Left renal pelvis (tissue), 4 donors: ENCODE measurements at regions not wholly inside any gene's neighbourhood (a gene's known extent, or its start where the extent isn't known, plus 50 kb on each side); places are given as distances from the start of the nearest gene placed in this dataset.
"Not testable (repeated sequence)": the region's sequence is repeated elsewhere in the genome, so short reads cannot be mapped to it uniquely, and the experiment has no call there.

Experiments
- DNase-seq, 4 donors: peaks; one replicate each; pipeline ENCODE4 v3.0.0-alpha.2; 2013; ENCODE audit warnings: low read depth in 4 of 4, low spot score in 3 of 4

DNA sequence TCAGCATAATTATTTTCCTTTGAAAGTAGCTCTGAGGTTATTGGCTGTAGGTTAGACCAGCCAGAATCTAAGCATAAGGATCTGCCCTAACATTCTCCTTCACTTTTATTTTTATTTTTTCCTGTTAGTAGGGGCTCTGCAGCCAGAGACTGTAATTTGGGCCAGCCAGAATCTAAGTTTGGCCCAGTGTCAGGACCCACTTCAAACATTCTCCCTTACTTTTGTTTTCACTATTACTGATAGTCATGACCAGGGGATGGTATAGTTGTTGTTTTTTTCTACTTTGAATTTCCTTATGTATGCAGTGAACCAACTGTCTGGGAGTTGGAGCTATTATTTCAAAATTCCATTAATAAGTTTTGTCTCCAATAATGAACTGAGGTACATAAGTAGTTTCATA is 121.0 kb upstream of the MBNL1 start:
- no peak for DNase-seq

DNA sequence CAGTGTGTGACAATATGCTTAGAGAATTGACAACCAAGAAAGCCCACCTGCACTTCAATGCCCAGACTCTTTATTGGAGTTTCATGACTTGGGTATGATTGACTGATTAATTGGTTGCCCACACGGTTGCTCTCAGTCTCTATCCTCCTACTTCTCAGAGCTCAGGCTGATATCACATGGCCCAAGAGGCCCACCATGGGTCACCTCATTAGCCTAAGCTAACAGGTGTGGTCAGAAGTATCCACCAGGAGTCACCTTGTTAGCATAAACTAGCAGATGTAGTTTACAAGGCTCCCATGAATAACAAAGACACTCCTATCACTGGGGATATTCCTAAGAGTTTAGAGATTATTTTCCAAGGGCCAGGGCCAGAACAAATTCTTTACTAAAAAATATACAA is 120.2 kb upstream of the MBNL1 start:
- DNase-seq: no peak

DNA sequence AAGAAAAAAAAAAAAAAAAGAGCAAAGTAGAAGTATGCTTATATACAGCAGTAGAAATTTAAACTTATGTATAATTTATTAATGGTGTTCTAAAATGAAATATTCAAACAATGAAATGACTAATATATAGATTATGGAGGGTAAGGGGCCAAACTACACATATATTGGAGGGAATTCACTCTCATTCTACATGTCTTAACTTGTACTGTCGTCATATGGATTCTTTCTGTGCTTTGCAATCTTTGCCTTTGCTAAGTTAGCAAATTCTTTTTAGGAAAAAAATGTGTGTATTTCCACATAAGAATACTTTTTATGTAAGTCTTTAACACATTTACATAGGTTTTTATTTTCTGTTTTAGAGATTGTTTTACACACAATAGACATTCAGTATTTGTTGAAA is 118.9 kb upstream of the MBNL1 start:
- DNase-seq: no peak

DNA sequence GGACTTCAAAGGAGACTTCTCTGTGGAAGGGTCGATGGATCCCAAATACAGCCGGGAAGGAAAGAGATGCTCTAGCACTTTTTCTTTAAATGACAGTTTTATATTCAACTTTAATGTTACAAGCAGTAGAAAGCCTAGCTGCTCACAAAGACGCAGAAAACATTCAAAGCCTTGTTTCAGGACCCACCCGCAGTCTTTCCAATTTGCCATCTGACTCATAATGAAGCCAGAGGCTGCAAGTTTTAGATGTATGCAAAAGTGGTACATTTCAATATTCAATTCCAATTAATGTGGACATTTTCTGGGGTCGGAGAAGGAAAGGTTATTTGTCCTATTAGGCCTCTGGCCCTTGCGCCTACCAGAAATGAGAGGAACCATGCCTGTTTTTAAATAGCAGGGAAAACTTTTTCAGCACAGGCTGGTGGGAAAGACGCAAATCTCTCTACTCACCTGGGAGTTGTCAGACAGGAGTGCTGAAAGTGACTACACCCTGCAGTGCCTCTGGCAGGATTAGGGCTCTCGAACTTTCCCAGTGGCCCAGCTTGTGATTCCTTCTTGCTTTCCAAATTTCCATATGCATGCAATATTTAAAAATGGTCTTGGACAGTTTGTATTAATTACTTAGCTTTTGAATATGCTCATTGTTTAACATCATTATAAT is 117.4 kb upstream of the MBNL1 start:
- no peak for DNase-seq

DNA sequence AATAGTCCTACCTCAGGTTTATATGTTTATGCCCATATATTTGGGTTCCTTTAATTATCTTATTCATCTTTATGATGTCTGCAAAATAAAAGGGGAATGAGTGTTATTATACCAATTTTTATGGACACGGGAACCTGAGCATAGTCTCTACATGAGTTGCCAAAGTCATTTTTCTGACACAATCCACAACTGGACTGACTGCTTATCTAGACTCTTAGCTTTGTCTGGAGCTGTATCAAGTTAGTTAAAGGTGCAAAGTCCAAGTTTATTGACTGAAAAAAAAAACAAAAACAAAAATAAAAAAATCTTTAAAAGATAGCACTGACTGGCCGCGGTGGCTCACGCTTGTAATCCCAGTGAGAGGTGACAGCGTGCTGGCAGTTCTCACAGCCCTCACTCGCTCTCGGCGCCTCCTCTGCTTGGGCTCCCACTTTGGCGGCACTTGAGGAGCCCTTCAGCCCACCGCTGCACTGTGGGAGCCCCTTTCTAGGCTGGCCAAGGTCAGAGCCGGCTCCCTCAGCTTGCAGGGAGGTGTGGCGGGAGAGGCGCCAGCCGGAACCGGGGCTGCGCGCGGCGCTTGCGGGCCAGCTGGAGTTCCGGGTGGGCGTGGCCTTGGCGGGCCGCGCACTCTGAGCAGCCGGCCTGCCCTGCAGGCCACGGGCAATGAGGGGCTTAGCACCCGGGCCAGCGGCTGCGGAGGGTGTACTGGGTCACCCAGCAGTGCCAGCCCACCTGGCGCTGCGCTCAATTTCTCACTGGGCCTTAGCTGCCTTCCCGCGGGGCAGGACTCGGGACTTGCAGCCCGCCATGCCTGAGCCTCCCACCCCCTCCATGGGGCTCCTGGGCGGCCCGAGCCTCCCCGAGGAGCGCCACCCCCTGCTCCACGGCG is 116.6 kb upstream of the MBNL1 start:
- not testable (repeated sequence) for DNase-seq

- DNase-seq: not testable (repeated sequence)
Measured at GRCh38 chr3:152153115-152153514, 115.6 kb upstream of the MBNL1 start.

DNA sequence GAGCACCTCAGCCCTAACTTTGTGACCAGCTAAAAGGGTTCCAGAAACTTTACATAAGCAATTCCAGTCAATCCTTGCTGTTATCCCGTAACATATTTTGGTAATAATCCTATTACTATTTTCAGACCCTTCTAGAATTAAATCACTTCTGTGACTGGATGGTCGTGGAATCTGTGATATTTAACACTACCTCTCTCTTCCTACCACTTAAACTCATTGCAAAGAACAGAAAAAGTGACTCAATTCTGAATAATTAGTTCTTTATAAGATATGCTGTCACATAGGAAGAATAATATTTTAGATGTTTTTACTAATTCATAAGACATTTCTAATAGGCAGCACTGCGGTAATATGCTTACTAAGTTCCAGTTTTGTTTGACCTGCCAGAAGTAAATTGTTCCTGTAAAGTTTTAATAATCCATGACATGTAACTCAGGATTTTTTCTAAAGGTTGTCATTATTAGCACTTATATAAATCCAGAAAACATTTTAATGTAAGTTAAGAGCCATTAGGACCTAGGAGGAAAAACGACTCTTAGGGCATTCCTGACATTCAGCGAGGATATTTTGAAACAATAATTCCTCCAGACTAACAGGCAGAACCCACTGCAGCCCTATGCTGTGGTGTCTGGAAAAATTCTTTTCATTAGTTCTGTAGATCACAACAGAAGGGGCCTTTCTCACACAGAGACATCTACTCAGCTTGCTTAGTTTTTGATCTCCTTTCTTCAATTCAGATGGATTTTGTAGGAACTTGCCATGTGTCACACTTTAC is 113.3 kb upstream of the MBNL1 start:
- DNase-seq: no peak

DNA sequence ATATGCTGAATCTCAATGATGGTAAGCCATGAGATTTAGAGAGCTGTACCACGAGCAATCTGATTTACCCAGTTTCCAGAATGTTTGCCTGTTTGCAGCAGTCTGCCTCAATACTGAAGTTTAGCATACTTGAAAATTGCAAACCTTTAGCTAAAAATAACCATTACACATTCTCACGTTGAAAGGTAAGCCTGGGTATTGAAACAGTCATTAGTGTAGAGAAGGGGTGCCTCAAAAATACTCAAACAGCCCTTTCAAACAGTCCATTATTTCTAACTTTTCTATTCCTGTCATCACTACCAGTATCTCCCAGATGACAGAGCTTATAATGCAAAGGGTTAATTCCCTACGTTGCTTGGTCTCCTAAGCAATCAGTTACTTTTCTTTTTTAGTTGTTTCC is 111.8 kb upstream of the MBNL1 start:
- DNase-seq: no peak

- DNase-seq: no peak
Measured at GRCh38 chr3:152157337-152157736, 111.4 kb upstream of the MBNL1 start.

- no peak for DNase-seq
Measured at GRCh38 chr3:152159328-152159727, 109.4 kb upstream of the MBNL1 start.

GRCh38 chr3:152160350-152161011 is 108.2 kb upstream of the MBNL1 start:
- DNase-seq: no peak

GRCh38 chr3:152172460-152172859 is 96.3 kb upstream of the MBNL1 start:
- DNase-seq: no peak

DNA sequence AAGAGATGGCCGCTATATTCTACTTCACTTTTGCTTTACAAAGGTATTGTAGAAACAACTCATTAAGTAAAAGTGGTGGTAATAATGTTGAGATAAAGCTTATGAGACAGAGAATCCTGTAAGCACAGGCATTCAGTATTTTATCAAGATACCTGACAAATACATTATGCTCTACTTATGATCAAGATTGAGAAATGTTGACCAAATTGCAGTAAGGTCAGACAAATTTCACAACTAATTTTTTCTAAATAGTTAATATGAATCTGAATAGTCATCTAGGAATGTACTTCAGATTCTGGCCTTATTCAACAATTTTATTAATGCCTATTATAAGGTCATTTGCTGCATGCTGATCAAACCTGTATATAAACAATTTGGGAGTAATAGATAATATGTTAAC is 95.1 kb upstream of the MBNL1 start:
- DNase-seq: no peak

DNA sequence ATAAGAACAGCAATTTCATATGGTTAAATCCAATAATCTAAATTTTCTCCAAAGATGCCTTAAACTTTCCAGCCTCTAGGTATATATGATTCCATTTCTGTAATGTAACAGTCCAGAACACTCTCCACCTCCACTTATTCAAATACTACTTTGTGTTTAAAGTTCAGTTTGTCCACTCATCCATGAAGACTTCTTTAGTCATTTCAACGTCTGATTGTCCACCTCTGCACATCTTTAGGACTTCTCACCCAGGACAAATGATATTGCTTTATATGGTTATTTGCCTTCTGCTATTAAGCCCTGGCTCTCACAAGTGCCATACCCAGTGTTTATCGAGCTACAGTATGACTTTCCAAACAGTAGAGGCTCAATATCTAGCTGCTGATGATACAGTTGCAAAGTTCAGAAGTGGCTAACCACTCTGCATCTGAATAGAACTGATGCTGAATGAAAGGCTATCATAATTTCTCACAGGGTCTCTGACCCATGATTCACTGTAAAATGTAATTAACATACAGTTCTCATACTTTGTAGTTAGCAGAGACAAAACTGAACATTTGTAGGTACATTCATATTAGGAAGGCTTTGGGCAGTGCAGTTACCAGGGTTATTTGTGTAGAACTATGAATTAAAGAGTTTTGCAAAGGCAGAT is 93.7 kb upstream of the MBNL1 start:
- DNase-seq: no peak

DNA sequence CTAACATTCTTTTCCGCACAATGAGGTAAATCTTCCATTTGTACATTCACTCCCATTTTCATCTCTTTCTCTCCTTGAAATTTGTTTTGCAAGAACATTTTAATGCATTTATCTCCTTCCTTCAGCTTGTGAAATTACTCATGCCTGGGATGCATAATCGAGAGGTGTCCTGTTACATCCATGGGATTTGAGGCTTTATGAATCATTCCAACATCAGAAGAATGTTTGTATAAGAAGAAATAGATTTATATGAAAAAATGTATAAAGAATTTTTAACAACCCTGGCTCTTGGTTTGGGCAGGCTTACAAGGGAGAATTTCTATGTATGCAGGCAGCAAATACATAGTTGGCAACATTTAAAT is 93.2 kb upstream of the MBNL1 start:
- DNase-seq: no peak

DNA sequence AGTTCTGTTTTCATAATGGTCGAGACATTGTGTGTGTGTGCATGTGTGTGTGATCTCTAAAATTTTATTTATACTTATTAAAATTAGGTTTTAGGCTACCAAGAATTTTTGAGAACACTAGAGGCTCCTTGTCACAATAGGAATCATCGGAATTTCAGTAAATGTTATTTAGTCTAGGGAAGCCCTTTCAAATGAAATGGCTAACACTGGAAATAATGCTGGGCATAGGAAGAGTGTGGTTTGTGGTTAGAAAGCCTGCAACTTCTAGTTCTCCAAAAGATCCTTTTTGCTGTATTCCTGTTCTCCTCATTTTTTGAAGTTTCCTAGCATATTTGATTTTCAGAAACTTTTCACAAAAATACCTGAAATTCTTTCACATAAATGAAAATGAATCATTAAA is 92.5 kb upstream of the MBNL1 start:
- no peak for DNase-seq

DNA sequence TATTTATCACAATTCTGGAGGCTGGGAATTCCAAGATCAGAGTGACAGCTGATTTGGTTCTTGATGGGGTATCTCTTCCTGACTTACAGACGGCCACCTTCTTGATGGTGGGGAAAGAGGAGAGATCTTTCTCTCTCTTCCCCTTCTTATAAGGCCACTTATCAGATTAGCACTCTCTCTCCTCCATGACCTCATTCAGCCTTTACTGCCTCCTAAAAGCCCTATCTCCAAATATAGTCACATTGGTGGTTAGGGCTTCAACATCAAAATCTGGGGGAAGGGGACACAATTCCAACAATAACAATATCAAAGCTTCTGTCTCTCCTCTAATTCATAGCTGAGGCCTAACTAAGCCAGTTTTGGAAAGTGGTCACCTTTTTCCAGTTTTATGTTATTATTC is 91.7 kb upstream of the MBNL1 start:
- DNase-seq: no peak

GRCh38 chr3:152177757-152178156 is 91.0 kb upstream of the MBNL1 start:
- DNase-seq: no peak

- peak in 2 of 4 donors; percentile 14 to 18 for DNase-seq
Measured at GRCh38 chr3:152183473-152183872, 85.3 kb upstream of the MBNL1 start.

GRCh38 chr3:152184971-152185686 is 83.6 kb upstream of the MBNL1 start:
- no peak for DNase-seq
